HG03025 (cell line): ENCODE measurements at regions not wholly inside any gene's neighbourhood (a gene's known extent, or its start where the extent isn't known, plus 50 kb on each side); places are given as distances from the start of the nearest gene placed in this dataset.

ENCODE experiments used
- ATAC-seq: cut with Tn5 transposase; IDR thresholded peaks from one replicate; pipeline ENCODE4 v1.9.1; 2021; ENCODE audit warnings: mild to moderate bottlenecking, moderate library complexity; ENCODE audit not compliant: unreplicated experiment, low FRiP score

GRCh38 chr5:4410151-4410550 lies 730.0 kb upstream of the ADAMTS16 start:
- no peak for ATAC-seq

DNA sequence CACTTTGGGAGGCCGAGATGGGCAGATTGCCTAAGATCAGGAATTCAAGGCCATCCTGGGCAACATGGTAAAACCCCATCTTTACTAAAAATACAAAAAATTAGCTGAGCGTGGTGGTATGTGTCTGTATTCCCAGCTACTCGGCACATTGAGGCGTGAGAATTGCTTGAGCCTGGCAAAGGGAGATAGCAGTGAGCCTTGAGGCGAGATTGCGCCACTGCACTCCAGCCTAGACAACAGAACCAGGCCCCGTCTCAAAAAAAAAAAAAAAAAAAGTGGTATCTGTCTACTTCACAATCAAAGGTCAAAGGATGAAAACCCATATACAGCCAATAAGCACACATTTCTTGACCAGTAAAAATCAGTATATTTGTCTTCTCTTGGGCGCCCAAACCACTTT lies 728.5 kb upstream of the ADAMTS16 start:
- no peak for ATAC-seq

GRCh38 chr5:4413996-4414395 lies 726.1 kb upstream of the ADAMTS16 start:
- no peak for ATAC-seq

DNA sequence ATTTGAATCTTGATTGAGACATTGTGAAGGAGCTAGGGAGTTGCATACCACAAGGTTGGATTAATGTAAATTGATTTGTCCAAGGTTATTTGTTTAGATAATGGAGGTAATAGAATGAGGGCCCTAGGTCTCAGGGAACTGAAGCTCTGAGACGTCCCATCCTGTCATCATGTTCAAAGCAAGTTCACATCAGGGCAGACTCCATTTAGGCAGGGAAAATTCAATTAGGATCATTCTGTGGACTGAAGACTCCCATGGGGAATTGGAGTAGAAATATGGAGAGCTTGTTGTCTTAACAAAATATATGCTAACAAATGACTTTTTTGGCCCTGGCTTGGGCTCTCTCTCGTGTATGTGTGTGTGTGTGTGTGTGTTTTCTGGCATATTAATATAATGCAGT lies 722.0 kb upstream of the ADAMTS16 start:
- no peak for ATAC-seq

- ATAC-seq = no peak
Observed at GRCh38 chr5:4419281-4419680, 720.8 kb upstream of the ADAMTS16 start.

DNA sequence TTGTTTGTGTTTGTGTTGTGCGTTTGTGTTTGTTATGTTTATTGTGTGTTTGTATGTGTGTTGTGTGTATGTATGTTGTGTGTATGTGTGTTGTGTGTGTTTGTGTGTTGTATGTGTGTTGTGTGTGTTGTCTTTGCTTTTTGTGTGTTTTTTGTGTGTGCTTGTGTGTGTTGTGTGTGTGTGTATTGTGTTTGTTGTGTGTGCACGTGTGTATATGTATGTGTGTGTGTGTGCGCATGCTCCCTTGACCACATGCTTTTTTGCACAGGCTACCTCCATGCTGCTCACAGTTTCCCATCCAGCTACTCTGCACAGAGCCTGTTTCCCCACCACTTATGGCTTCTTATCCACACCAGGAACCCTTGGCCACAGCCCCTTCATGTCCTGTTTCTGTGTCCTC lies 720.0 kb upstream of the ADAMTS16 start:
- no peak for ATAC-seq

DNA sequence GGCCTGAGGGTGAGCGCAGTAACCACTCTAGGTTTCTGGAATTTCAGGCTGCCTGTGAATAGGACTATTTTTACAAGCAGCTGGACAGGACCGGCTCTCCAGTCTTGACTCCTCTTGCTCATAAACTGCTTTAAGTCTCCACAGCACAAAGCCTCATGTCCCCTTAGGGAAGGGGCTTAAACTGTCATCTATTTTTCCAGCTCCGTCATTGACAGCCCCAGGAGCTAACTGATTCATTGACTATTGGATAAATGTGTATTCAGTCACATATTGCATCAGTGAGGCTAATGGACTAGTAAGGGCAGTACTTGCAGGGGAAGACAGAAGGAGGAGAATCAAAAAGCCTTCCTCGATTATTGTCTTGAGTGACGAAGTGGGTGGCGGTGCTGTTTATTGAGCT lies 719.4 kb upstream of the ADAMTS16 start:
- ATAC-seq = no peak

GRCh38 chr5:4422247-4422646 lies 717.9 kb upstream of the ADAMTS16 start:
- no peak for ATAC-seq

- no peak for ATAC-seq
Observed at GRCh38 chr5:4424895-4425294, 715.2 kb upstream of the ADAMTS16 start.

GRCh38 chr5:4440536-4440935 lies 699.6 kb upstream of the ADAMTS16 start:
- no peak for ATAC-seq

GRCh38 chr5:4442221-4442620 lies 697.9 kb upstream of the ADAMTS16 start:
- ATAC-seq = no peak

DNA sequence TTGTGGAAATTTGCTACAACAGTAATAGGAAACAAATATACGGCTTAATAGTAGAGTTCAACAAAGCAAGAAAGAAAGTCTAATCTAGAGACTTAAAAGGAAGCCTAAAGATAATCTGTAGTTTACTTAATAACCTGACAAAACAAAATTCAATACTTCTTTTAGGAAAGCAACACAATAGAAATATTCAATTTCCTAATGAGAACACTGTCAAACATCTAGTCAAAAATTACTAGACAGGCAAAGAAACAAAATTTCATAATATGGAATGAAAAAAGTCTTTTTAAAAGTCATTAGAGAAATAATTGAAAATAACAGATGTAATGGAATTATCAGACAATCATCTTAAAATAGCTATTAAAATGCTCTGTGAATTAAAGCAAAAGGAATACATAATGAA lies 692.5 kb upstream of the ADAMTS16 start:
- ATAC-seq = no peak

GRCh38 chr5:4453655-4454054 lies 686.5 kb upstream of the ADAMTS16 start:
- no peak for ATAC-seq

DNA sequence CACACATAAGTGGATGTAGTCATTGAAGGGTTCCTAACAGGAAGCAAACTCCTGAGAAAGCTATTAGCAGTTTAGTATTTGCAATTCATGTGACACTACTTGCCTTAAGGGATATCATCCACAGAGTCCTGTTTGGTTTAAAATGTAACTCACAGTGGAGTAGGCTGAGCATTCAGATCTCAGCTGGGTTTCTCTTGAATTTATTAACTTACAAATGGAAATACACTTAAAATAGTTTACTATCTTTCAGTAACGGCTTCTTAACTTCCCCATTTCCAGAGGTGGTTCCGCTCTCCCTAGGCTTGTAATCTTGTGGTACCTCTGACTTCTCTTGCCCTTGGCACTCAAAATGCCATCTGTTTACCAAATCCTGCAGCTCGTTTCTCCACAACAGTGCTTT lies 660.7 kb upstream of the ADAMTS16 start:
- no peak for ATAC-seq

- no peak for ATAC-seq
Observed at GRCh38 chr5:4480528-4481349, 659.4 kb upstream of the ADAMTS16 start.

GRCh38 chr5:4487581-4487980 lies 652.5 kb upstream of the ADAMTS16 start:
- ATAC-seq = no peak

GRCh38 chr5:4511996-4512656 lies 628.0 kb upstream of the ADAMTS16 start:
- no peak for ATAC-seq

- ATAC-seq = no peak
Observed at GRCh38 chr5:4513381-4513780, 626.7 kb upstream of the ADAMTS16 start.

- ATAC-seq = no peak
Observed at GRCh38 chr5:4514067-4514648, 626.0 kb upstream of the ADAMTS16 start.

GRCh38 chr5:4518903-4519672 lies 621.0 kb upstream of the ADAMTS16 start:
- no peak for ATAC-seq

DNA sequence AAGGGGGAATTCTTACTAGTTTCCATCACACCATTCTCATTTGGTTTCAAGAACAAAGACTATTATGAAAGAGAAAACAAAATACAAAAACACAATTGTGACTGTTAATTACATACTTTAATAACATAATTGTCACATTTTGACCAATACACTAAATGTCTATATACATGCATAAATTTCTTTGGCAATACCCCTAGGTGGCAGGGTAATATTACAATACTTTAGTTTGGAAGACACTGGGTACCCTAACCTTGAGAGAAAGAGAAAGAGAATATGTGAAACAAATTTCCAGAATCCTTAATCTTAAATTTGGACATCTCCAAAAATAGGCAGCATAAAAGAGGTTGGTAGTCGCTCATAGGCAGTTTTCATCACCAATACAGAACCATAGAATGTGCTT lies 619.6 kb upstream of the ADAMTS16 start:
- ATAC-seq = no peak
